ENCODE measurements at regions not wholly inside any gene's neighbourhood (a gene's known extent, or its start where the extent isn't known, plus 50 kb on each side); places are given as distances from the start of the nearest gene placed in this dataset.

DNA sequence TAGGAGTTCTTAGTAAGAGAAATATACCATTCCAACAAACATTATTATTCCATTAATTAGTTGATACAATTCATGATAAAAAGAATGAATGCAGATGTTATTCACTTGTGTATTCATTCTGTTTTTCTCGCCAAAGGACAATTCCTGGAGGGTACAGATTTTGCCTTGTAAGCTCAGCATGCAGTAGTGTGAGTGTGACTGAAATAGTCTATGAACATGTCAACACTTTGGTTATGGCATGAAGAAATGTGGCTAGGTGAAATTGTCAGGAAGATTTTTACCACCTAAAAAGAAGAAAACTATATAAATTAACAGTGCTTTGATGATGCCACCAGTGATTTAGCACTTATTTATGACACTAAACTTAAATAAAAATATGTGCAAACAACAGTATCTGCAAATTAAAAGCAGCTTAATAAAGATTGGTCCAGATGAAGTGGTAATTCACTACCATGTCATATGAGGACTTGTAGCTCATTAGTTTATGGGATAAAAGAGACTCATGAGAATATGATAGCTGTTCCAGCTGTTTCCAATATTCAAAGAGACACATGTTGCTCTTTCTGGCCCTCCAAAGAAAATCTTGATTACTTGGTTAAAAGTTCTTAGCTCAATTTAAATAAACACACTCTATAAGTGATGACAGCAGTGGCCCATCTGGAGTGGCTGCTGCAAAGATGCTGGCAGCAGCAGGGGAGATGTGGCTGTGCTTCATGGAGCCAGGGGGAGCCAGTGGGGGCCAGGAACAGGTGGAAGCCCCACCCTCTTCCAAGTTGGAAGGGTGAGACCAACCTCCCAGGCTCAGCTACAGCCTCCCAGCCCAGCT lies 165.0 kb downstream of the CDH19 start:
- Histone ChIP-seq H3K9ac (ENCODE audit: insufficient read depth, low read depth, low read length) (no peak overlapping the region), H3K4me1 (ENCODE audit: insufficient read depth, low read length) (peaks cover 17% of the 10 kb centered on the region), H3K79me2 (ENCODE audit: insufficient read depth, low read length) (no peaks in the 10 kb centered on the region), H3K9me3 (ENCODE audit: low read length) (no peaks in the 10 kb centered on the region), H3K36me3 (replicated peaks in 1 of 2; ENCODE audit: control insufficient read depth in 1 of 2, insufficient read depth in 2 of 2, low read length in 2 of 2) (no peaks in the 10 kb centered on the region), H2AFZ (ENCODE audit: low read length) (no peak overlapping the region), H3K4me3 (replicated peaks in 1 of 3; ENCODE audit: insufficient read depth in 1 of 3, low read depth in 2 of 3, low read length in 3 of 3) (no peak overlapping the region), H4K20me1 (ENCODE audit: insufficient read depth, low read length) (no peaks in the 10 kb centered on the region), H3K4me2 (ENCODE audit: low read depth, low read length) (no peak overlapping the region), H3K27me3 (ENCODE audit: control insufficient read depth in 1 of 2, insufficient read depth in 2 of 2, low read length in 2 of 2) (no peaks in the 10 kb centered on the region), H3K27ac (ENCODE audit: extremely low read length, insufficient read depth, low read length) (no peak overlapping the region)
- in situ Hi-C loops (cut with HindIII; ENCODE audit: extremely low pct_ligation_motif_present, low pct_unique_long_range_greater_than_20kb) = no loop called here
- CTCF ChIA-PET (ENCODE audit: low intra/inter-chr PET ratio, low total read pairs) = no interaction called here
- 3% methylated on average over 1 of the region's 1 CpG for WGBS (ENCODE audit: low lambda C conversion rate)
- no peak for FAIRE-seq
- no peak; the same call in 1 of the 3 replicates for ATAC-seq
- no TSS peak for BruUV-seq (replicated peaks)
- POLR2A ChIA-PET = no interaction called here
- DNase-seq (ENCODE audit: low spot score) = no peak
- intact Hi-C loops (cut with micrococcal nuclease; ENCODE audit: unreplicated experiment) = no loop called here
- TF ChIP-seq, protein P1, sequence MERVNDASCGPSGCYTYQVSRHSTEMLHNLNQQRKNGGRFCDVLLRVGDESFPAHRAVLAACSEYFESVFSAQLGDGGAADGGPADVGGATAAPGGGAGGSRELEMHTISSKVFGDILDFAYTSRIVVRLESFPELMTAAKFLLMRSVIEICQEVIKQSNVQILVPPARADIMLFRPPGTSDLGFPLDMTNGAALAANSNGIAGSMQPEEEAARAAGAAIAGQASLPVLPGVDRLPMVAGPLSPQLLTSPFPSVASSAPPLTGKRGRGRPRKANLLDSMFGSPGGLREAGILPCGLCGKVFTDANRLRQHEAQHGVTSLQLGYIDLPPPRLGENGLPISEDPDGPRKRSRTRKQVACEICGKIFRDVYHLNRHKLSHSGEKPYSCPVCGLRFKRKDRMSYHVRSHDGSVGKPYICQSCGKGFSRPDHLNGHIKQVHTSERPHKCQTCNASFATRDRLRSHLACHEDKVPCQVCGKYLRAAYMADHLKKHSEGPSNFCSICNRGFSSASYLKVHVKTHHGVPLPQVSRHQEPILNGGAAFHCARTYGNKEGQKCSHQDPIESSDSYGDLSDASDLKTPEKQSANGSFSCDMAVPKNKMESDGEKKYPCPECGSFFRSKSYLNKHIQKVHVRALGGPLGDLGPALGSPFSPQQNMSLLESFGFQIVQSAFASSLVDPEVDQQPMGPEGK (CRISPR knock-in tag; IDR thresholded peaks at IDR 0.05) = 0 out of 2 replicates have a peak, but pooled peaks have one; percentile 29
- TF ChIP-seq KDM2A (CRISPR knock-in tag; IDR thresholded peaks at IDR 0.05; ENCODE audit: borderline replicate concordance, low read depth) (no peak), AHR (CRISPR knock-in tag; IDR thresholded peaks at IDR 0.05) (no peak)

DNA sequence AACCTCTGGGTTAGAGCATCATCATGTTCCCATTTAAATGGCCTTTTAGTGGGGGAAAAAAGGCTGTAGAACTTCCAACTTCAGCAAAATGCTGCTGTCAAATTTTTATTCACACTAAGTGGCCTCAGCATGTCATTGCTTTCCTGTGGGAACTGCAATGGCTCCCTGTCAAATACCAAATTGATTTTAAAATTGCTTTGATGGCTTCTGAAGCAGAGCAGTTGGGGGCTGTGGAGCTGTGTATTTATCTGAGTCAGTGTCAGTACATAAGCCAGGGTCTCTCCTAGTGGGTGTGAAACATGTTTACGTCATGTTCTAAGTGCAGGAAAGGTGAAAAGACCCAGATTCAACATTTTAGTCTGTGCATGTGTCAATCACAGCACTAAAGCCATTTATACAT lies 171.3 kb downstream of the CDH19 start:
- DNase-seq (ENCODE audit: low spot score) (no peak), FAIRE-seq (no peak), ATAC-seq (no peak)
- no peak overlapping the region for H3K4me3 ChIP-seq (replicated peaks in 1 of 3; ENCODE audit: insufficient read depth in 1 of 3, low read depth in 2 of 3, low read length in 3 of 3)
- no peaks in the 10 kb centered on the region for H3K36me3 ChIP-seq (replicated peaks in 1 of 2; ENCODE audit: control insufficient read depth in 1 of 2, insufficient read depth in 2 of 2, low read length in 2 of 2)
- no peak overlapping the region for H3K9ac ChIP-seq (ENCODE audit: insufficient read depth, low read depth, low read length)
- intact Hi-C loops (cut with micrococcal nuclease; ENCODE audit: unreplicated experiment) (no loop called here), in situ Hi-C loops (cut with HindIII; ENCODE audit: extremely low pct_ligation_motif_present, low pct_unique_long_range_greater_than_20kb) (no loop called here)
- BruUV-seq (replicated peaks) = no TSS peak
- no peaks in the 10 kb centered on the region for H3K27me3 ChIP-seq (ENCODE audit: control insufficient read depth in 1 of 2, insufficient read depth in 2 of 2, low read length in 2 of 2)
- no peaks in the 10 kb centered on the region for H4K20me1 ChIP-seq (ENCODE audit: insufficient read depth, low read length)
- 0% methylated on average over 1 of the region's 1 CpG for WGBS (ENCODE audit: low lambda C conversion rate)
- no peak overlapping the region for H2AFZ ChIP-seq (ENCODE audit: low read length)
- no peak overlapping the region for H3K27ac ChIP-seq (ENCODE audit: extremely low read length, insufficient read depth, low read length)
- no peaks in the 10 kb centered on the region for H3K79me2 ChIP-seq (ENCODE audit: insufficient read depth, low read length)
- no peak overlapping the region for H3K4me2 ChIP-seq (ENCODE audit: low read depth, low read length)
- TF ChIP-seq ZNF615 (CRISPR knock-in tag; IDR thresholded peaks at IDR 0.05; ENCODE audit: borderline replicate concordance) (no peak), NCOA5 (CRISPR knock-in tag; IDR thresholded peaks at IDR 0.05) (no peak), PRMT3 (CRISPR knock-in tag; IDR thresholded peaks at IDR 0.05; ENCODE audit: borderline replicate concordance, low read depth) (no peak), ZNF549 (CRISPR knock-in tag; IDR thresholded peaks at IDR 0.05) (no peak), ZFP37 (CRISPR knock-in tag; IDR thresholded peaks at IDR 0.05; ENCODE audit: borderline replicate concordance) (no peak), ZNF619 (CRISPR knock-in tag; IDR thresholded peaks at IDR 0.05) (no peak), GABPB1 (CRISPR knock-in tag; IDR thresholded peaks at IDR 0.05) (no peak), ZNF550 (CRISPR knock-in tag; IDR thresholded peaks at IDR 0.05; ENCODE audit: borderline replicate concordance) (no peak)
- H3K9me3 ChIP-seq (ENCODE audit: low read length) = no peaks in the 10 kb centered on the region
- H3K4me1 ChIP-seq (ENCODE audit: insufficient read depth, low read length) = no peaks in the 10 kb centered on the region
- CTCF ChIA-PET (ENCODE audit: low intra/inter-chr PET ratio, low total read pairs) = no interaction called here
- POLR2A ChIA-PET = no interaction called here
